ENCODE measurements at regions not wholly inside any gene's neighbourhood (a gene's known extent, or its start where the extent isn't known, plus 50 kb on each side); places are given as distances from the start of the nearest gene placed in this dataset.
A peak's percentile ranks its signal among the peaks of the same experiment; 100 is the strongest.

DNA sequence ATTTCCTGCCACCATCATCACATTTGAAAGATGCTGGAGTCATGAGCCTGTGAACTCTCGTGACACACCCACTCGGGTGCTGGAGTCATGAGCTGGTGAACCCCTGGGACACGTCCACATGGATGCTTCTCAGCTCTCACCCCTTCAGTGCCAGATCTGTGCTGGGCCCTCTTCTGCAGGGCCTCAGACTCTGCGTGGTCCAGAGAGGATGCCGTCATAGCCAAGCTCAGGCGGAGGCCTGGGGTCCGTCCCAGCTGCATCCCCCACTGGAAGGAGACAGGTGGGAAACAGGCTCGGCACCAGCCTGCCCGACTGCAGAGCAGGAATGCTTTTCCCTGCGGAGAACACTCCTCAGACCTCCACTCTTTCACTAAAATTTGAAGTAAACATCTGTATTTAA lies 156.5 kb upstream of the PPP2R2D start:
- in situ Hi-C loops (cut with HindIII; ENCODE audit: low pct_unique_long_range_greater_than_20kb, low sequenced_read_pairs) = no loop called here
- DNase-seq (ENCODE audit: low read depth, low spot score) = no peak

DNA sequence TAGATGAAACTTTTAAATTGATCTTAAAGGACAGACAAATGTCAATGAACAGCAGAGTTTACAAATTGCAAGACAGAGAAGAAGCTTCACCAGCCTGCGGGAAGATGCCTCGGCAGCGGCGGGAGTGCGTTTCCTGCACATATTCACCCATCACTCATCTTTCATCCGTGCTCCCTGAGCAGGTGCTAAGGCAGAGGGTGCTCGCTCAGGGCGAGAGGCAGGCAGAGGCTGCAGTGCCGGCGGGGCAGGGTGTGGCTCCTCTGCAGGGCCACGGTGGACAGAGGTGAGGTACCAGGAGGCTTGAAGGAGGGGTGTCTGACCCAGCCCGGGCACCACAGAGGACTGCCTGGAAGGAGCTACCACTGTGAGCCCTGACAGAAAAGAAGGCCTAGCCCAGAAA lies 155.2 kb upstream of the PPP2R2D start:
- DNase-seq (ENCODE audit: low read depth, low spot score) = no peak
- in situ Hi-C loops (cut with HindIII; ENCODE audit: low pct_unique_long_range_greater_than_20kb, low sequenced_read_pairs) = no loop called here

GRCh38 chr10:131746241-131746711 lies 154.5 kb upstream of the PPP2R2D start:
- in situ Hi-C loops (cut with HindIII; ENCODE audit: low pct_unique_long_range_greater_than_20kb, low sequenced_read_pairs) = no loop called here
- no peak for DNase-seq (ENCODE audit: low read depth, low spot score)

- peak; percentile 19 for DNase-seq (ENCODE audit: low read depth, low spot score)
- in situ Hi-C loops (cut with HindIII; ENCODE audit: low pct_unique_long_range_greater_than_20kb, low sequenced_read_pairs) = no loop called here
Observed at GRCh38 chr10:131746785-131747184, 154.0 kb upstream of the PPP2R2D start.

- DNase-seq (ENCODE audit: low read depth, low spot score) = no peak
- in situ Hi-C loops (cut with HindIII; ENCODE audit: low pct_unique_long_range_greater_than_20kb, low sequenced_read_pairs) = no loop called here
Observed at GRCh38 chr10:131747251-131747650, 153.6 kb upstream of the PPP2R2D start.

DNA sequence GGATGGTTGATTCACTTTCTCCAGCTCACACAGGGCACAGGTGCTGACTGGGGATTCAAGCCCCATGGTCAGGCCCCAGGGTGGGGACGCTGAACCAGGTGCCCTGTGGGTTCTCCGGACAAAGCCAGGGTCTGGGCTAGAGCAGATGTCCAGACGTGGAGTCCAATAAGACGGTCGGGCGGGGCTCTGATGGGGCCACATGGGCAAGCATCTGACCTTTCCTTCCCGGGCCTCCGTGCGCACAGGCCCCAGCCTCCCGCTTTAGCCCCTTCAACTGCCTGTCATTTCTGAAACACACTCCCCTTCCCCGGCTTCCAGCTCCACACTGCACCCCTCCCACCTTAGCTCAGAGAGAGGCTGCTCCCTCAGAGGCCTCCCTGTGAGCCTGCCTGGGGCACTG lies 153.0 kb upstream of the PPP2R2D start:
- in situ Hi-C loops (cut with HindIII; ENCODE audit: low pct_unique_long_range_greater_than_20kb, low sequenced_read_pairs) = no loop called here

DNA sequence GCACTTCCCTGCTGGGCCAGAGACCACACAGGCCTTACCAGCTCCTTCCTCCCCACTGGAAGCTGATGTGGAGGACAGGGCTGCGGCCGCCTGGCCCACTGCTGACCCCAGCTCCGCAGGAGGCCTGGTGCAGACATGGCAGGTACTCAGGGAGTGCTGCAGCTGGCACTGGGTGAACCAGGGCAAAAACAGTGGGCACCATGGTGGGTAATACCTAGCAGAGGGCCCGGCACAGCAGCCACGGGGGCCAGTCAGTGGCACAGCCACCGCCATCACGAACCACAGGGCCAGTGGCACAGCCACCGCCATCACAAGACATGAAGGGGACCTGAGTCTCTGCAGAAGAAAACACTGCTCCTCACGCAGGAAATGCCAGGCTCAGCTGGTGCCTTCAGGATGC lies 152.6 kb upstream of the PPP2R2D start:
- in situ Hi-C loops (cut with HindIII; ENCODE audit: low pct_unique_long_range_greater_than_20kb, low sequenced_read_pairs) = no loop called here
- no peak for DNase-seq (ENCODE audit: low read depth, low spot score)

More for the DNA sequence above, 153.0 kb upstream of the PPP2R2D start:
- no peak for DNase-seq (ENCODE audit: low read depth, low spot score)

- DNase-seq (ENCODE audit: low read depth, low spot score) = no peak
- in situ Hi-C loops (cut with HindIII; ENCODE audit: low pct_unique_long_range_greater_than_20kb, low sequenced_read_pairs) = no loop called here
Observed at GRCh38 chr10:131748831-131749766, 151.7 kb upstream of the PPP2R2D start.

GRCh38 chr10:131749767-131750142 lies 151.1 kb upstream of the PPP2R2D start:
- in situ Hi-C loops (cut with HindIII; ENCODE audit: low pct_unique_long_range_greater_than_20kb, low sequenced_read_pairs) = no loop called here
- no peak for DNase-seq (ENCODE audit: low read depth, low spot score)

- DNase-seq (ENCODE audit: low read depth, low spot score) = no peak
- in situ Hi-C loops (cut with HindIII; ENCODE audit: low pct_unique_long_range_greater_than_20kb, low sequenced_read_pairs) = no loop called here
Observed at GRCh38 chr10:131750171-131750895, 150.5 kb upstream of the PPP2R2D start.

DNA sequence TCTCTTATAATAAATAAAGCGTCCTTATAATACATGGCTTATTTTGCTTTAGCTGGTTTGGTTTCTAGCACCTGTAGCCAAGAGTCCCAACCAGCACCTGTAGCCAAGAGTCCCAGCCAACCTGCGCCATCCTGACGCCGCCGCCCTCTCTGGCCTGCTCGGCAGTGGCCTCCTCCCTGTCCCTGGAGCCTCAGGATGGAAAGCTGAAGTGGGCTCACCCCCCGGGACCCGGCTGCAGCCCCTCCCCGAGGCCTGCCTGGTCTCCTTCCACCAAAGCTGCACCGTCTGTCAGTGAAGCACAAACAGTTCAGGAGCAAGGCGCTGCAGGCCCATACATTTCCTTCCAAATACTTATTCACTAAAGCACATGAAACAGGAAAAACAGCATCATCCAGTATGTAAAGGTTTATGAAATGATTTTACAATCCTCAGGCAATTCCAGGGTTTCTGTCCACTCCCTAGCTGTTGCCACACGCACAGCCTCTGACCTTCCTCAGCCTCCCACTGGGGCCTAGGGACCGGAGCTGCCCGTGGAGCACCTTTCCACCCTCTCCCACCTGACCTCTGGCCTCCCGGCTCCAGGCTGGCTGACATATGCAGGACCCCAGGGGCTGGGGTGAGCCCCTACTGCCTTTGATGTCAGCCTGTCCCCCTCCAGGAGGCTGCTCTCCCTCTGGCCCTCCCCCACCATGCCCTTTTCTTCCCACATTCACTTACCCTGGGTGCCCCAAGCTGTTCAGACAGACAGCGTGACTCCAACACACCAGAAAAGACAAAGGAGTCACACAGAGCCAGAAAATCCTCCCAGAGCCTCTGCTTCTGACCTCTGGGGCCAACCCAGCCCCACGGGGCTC lies 149.6 kb upstream of the PPP2R2D start:
- in situ Hi-C loops (cut with HindIII; ENCODE audit: low pct_unique_long_range_greater_than_20kb, low sequenced_read_pairs) = no loop called here
- DNase-seq (ENCODE audit: low read depth, low spot score) = peak; percentile 45

DNA sequence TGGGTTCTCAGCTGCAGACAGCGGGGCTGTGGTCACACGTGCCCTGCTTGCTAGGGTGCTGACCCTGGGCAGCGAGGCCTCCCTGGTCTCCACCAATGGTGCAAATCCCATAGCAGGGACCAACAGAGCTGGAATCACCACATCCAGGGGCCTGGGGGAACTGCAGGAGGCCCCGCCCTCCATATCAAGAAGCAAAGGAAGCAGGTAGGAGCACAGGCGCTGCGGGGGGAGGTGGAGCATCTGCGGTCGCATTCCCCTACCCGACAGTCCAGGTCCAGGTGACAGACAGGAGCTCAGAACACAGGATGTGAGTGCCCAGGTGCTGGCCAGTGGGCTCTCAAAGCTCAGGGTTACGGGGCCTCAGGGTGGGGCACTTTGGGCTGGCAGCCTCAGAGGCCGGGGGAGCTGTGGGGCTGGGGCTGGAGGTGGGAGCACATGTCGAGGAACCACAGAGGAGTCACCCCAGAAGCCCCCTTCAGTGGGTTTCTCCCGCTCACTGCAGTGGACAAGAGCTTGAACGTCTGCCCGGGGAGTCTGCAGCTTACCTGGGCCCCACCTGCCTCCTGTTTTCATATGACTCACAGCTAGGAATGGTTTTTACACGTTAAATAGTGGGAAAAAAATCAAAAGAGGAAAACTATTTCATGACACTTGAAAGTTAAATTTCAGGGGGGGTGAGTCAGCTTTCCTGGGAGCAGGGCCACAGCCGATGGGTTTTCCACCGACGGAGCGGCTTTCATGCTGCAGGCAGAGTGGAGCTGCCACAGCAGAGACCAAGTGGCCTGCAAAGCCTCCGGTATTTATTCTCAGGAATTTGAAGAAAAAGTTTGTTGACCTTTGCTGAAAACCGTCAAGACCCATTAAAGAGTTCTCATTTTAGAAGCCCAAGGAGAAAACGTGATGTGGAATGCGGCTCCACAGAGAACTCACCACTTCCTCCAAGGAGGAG lies 148.7 kb upstream of the PPP2R2D start:
- no peak for DNase-seq (ENCODE audit: low read depth, low spot score)
- in situ Hi-C loops (cut with HindIII; ENCODE audit: low pct_unique_long_range_greater_than_20kb, low sequenced_read_pairs) = no loop called here

GRCh38 chr10:131753336-131753735 lies 147.5 kb upstream of the PPP2R2D start:
- DNase-seq (ENCODE audit: low read depth, low spot score) = no peak
- in situ Hi-C loops (cut with HindIII; ENCODE audit: low pct_unique_long_range_greater_than_20kb, low sequenced_read_pairs) = no loop called here

GRCh38 chr10:131755200-131755599 lies 145.6 kb upstream of the PPP2R2D start:
- in situ Hi-C loops (cut with HindIII; ENCODE audit: low pct_unique_long_range_greater_than_20kb, low sequenced_read_pairs) = no loop called here
- no peak for DNase-seq (ENCODE audit: low read depth, low spot score)

DNA sequence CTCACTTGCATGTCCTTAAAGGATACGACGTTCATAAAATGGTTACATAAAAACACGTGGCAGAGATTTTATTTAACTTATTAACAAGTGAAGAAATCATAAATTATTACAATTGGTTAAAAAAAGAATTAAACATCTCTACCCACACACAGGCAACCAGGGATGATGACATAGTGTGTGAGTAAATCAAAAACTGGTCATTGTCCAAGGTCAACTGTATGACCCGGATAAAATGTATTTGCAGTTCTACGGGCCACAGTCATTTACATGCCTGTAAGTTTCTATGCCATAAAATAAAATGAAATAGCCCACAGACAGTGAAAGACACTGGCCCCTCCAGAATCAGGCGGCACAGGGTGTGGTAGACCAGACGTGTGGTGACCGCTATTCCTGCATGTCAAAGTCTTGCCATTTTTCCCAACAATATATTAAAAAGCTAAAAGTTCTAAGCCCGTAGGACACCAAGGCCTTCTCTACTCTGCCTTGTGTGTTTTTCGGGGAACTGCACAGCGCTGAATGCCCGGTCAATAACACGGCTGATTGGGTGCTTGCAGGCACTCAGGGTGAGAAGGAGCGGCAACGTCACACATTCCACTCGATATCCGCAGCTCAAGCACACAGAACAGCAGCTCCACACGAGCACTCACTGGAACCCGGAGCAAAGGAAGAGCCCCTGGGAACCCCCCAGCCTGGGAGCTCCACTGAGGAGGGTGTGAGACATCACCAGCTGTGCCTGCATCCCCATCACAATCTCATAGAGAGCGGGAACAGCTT lies 143.3 kb upstream of the PPP2R2D start:
- no peak for DNase-seq (ENCODE audit: low read depth, low spot score)
- in situ Hi-C loops (cut with HindIII; ENCODE audit: low pct_unique_long_range_greater_than_20kb, low sequenced_read_pairs) = no loop called here
